GM12878 (cell line): ENCODE measurements at regions not wholly inside any gene's neighbourhood (a gene's known extent, or its start where the extent isn't known, plus 50 kb on each side); places are given as distances from the start of the nearest gene placed in this dataset.

ENCODE experiments used
- ATAC-seq: fragments of 200-7000 bp; cut with Tn5 transposase; 3 replicates; pipeline ENCODE4 v1.9.1; 2020; ENCODE audit warnings: mild to moderate bottlenecking, moderate library complexity
- BruUV-seq: library from RNA; stranded (reverse); fragments of 400-500 nt; replicated peaks from 2 replicates; lab custom pipeline; 2021; lab: Mats Ljungman, UMichigan
- CTCF ChIA-PET: fragments of 300-600 bp; sonication (Branson Sonifier 250); formaldehyde crosslinking; extraction: SDS; loops from one replicate; lab custom pipeline; 2021; ENCODE audit warnings: inconsistent platforms; lab: Yijun Ruan, JAX
- POLR2A ChIA-PET: fragments of 350-600 bp; formaldehyde crosslinking; extraction: SDS; loops from one replicate; lab custom pipeline; 2021; ENCODE audit warnings: inconsistent platforms; lab: Charles Lee
- RAD21 ChIA-PET: fragments of 300-600 bp; sonication (Branson Sonifier 250); formaldehyde crosslinking; loops from one replicate; lab custom pipeline; 2023; ENCODE audit warnings: antibody characterized with exemption; ENCODE audit not compliant: unreplicated experiment; lab: Charles Lee
- SMC1A ChIA-PET: fragments of 300-600 bp; sonication (Branson Sonifier 250); formaldehyde crosslinking; loops from one replicate; lab custom pipeline; 2023; ENCODE audit not compliant: unreplicated experiment, uncharacterized antibody; lab: Charles Lee
- DNase-seq: peaks from one replicate; pipeline ENCODE4 v3.0.0-alpha.2; 2011; ENCODE audit warnings: low read depth, low spot score
- FAIRE-seq: peaks from 3 replicates; lab custom pipeline; 2011; peaks lifted over from hg19 to GRCh38; lab: Jason Lieb, UNC
- H2AFZ ChIP-seq: 2 replicates; pipeline ENCODE4 v1.6.0; 2011; ENCODE audit warnings: low read depth, low read length, control low read depth; ENCODE audit not compliant: control insufficient read depth
- H3K27ac ChIP-seq: 2 replicates; pipeline ENCODE4 v1.5.1; 2011; ENCODE audit warnings: control low read depth; ENCODE audit not compliant: control insufficient read depth, insufficient read depth
- H3K27me3 ChIP-seq, 2 experiments: replicated peaks in 1 of 2; 2 replicates each; pipeline versions ENCODE4 v1.6.0 to v1.6.1; 2011; ENCODE audit warnings: low read length in 1 of 2; ENCODE audit not compliant: control insufficient read depth in 2 of 2, insufficient read depth in 2 of 2
- H3K36me3 ChIP-seq, 2 experiments: 2 replicates each; pipeline ENCODE4 v1.5.1; 2011; ENCODE audit warnings: low read length in 1 of 2; ENCODE audit not compliant: control insufficient read depth in 2 of 2, insufficient read depth in 2 of 2
- H3K4me1 ChIP-seq: 2 replicates; pipeline ENCODE4 v1.6.1; 2011; ENCODE audit warnings: mild to moderate bottlenecking, low read length, moderate library complexity, mixed read lengths; ENCODE audit not compliant: control insufficient read depth, insufficient read depth
- H3K4me2 ChIP-seq: 2 replicates; pipeline ENCODE4 v1.6.0; 2011; ENCODE audit warnings: control low read depth; ENCODE audit not compliant: control insufficient read depth, insufficient read depth
- H3K4me3 ChIP-seq: fragments of 200-600 bp; sonication (generic); 2 replicates; pipeline ENCODE4 v1.5.1; 2016
- H3K79me2 ChIP-seq: 2 replicates; pipeline ENCODE4 v1.6.0; 2011; ENCODE audit warnings: low read length; ENCODE audit not compliant: control insufficient read depth, insufficient read depth
- H3K9ac ChIP-seq: 2 replicates; pipeline ENCODE4 v1.8.0; 2011; ENCODE audit warnings: low read length, control low read depth, mixed read lengths; ENCODE audit not compliant: control insufficient read depth, insufficient read depth
- H3K9me3 ChIP-seq: replicated peaks from 3 replicates; pipeline ENCODE4 v1.5.1; 2011; ENCODE audit warnings: mild to moderate bottlenecking, low read length; ENCODE audit not compliant: control insufficient read depth, insufficient read depth
- H4K20me1 ChIP-seq: 2 replicates; pipeline ENCODE4 v1.6.0; 2011; ENCODE audit not compliant: control insufficient read depth, insufficient read depth
- BMI1 ChIP-seq: fragments of 450-650 bp; IDR thresholded peaks from 2 replicates; pipeline ENCODE4 v1.6.1; 2016; ENCODE audit warnings: mild to moderate bottlenecking, moderate library complexity, borderline replicate concordance
- CEBPB ChIP-seq, 2 experiments: fragments of 150-350 bp in 1 of 2; IDR thresholded peaks; 2 replicates each; pipeline ENCODE4 v1.6.1; 2012 to 2014; ENCODE audit warnings: low read depth in 2 of 2, low read length in 2 of 2, borderline replicate concordance in 1 of 2, inconsistent platforms in 1 of 2
- MEF2B ChIP-seq: fragments of 450-650 bp; IDR thresholded peaks from 2 replicates; pipeline ENCODE4 v1.6.1; 2018; ENCODE audit warnings: mild to moderate bottlenecking, moderate library complexity; ENCODE audit not compliant: partially characterized antibody, poor library complexity, severe bottlenecking
- NFIC ChIP-seq: IDR thresholded peaks from 2 replicates; pipeline ENCODE4 v1.6.1; 2012; ENCODE audit warnings: low read depth, mild to moderate bottlenecking, inconsistent platforms, low read length, moderate library complexity
- RUNX3 ChIP-seq: IDR thresholded peaks from 2 replicates; pipeline ENCODE4 v1.6.1; 2012; ENCODE audit warnings: low read length, inconsistent platforms
- WGBS: methylation state at CpG from one replicate; pipeline ENCODE4 v1.1.6; 2016; ENCODE audit warnings: low lambda C conversion rate; ENCODE audit not compliant: insufficient replicate concordance, insufficient coverage; ENCODE audit errors: missing lambda C conversion rate; 5-methylcytosine and 5-hydroxymethylcytosine counted together
- in situ Hi-C: fragments of 300-500 bp; cut with MboI; formaldehyde crosslinking; loops from 9 replicates; pipeline ENCODE4 v1.14.3; 2018; ENCODE audit warnings: mixed read lengths
- intact Hi-C: fragments of 100-400 bp; cut with micrococcal nuclease; formaldehyde crosslinking; loops from one replicate; pipeline ENCODE4 v1.14.2; 2022; ENCODE audit not compliant: unreplicated experiment
- TF ChIP-seq, protein P1 (sequence below): IDR thresholded peaks from 2 replicates; pipeline ENCODE4 v1.6.1; 2012; ENCODE audit warnings: low read depth, low read length, improper control_type of control experiment

DNA sequence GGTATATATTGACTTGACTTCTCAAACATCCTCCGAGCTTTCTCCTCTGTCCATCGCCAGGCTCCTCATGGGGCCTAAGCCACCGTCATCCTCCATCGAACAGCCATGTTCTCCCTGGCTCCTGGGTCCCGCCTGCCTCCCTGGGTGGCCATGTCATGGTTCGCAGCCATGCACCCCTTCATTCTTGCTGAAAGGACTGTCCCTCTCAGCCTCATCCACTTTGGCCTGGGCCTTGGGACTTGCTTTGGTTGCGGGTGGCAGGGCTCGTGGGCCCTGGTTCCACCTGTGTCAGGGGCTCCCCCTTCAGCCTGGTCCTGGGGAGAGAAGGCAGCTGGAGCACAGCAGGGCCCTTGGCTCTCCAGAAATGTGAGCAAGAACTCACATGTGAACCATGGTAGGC, 183.8 kb downstream of the KATNAL1 start:
- CTCF ChIA-PET: interaction anchor here (1.5 to 2.9 kb wide), 4 partner anchors 8 to 35 kb away, joined by 5 to 37 read pairs (median 10); no protein-coding TSS in a partner anchor
- in situ Hi-C loops: no loop called here
- H3K4me1 ChIP-seq: peaks cover 4% of the 10 kb centered on the region; the same call in 1 of the 2 replicates
- no peak overlapping the region for H2AFZ ChIP-seq
- POLR2A ChIA-PET: no interaction called here
- TF ChIP-seq MEF2B (no peak), CEBPB (IDR thresholded peaks at IDR 0.05; ENCODE audit: borderline replicate concordance in 1 of 2, low read depth in 2 of 2, low read length in 2 of 2) (no peak), NFIC (no peak)
- TF ChIP-seq, protein P1, sequence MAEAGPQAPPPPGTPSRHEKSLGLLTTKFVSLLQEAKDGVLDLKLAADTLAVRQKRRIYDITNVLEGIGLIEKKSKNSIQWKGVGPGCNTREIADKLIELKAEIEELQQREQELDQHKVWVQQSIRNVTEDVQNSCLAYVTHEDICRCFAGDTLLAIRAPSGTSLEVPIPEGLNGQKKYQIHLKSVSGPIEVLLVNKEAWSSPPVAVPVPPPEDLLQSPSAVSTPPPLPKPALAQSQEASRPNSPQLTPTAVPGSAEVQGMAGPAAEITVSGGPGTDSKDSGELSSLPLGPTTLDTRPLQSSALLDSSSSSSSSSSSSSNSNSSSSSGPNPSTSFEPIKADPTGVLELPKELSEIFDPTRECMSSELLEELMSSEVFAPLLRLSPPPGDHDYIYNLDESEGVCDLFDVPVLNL: no peak
- SMC1A ChIA-PET: interaction anchor here (1.5 to 3.7 kb wide), 2 partner anchors 8 to 11 kb away, joined by 4 to 42 read pairs; no protein-coding TSS in a partner anchor
- ATAC-seq (no peak), DNase-seq (no peak), FAIRE-seq (no peak)
- no peaks in the 10 kb centered on the region for H3K36me3 ChIP-seq
- no peak overlapping the region for H3K9ac ChIP-seq
- H3K4me3 ChIP-seq: no peak overlapping the region
- intact Hi-C loops: no loop called here
- H3K27ac ChIP-seq: no peak overlapping the region
- no peak overlapping the region for H3K4me2 ChIP-seq
- no peaks in the 10 kb centered on the region for H3K79me2 ChIP-seq
- RAD21 ChIA-PET: interaction anchor here (1.2 to 4.4 kb wide), 2 partner anchors 9 to 19 kb away, joined by 3 to 39 read pairs; no protein-coding TSS in a partner anchor
- H3K9me3 ChIP-seq: no peaks in the 10 kb centered on the region
- 68% methylated on average over 8 of the region's 8 CpGs for WGBS
- no peaks in the 10 kb centered on the region for H4K20me1 ChIP-seq
- BruUV-seq: no TSS peak
- H3K27me3 ChIP-seq: no peaks in the 10 kb centered on the region

DNA sequence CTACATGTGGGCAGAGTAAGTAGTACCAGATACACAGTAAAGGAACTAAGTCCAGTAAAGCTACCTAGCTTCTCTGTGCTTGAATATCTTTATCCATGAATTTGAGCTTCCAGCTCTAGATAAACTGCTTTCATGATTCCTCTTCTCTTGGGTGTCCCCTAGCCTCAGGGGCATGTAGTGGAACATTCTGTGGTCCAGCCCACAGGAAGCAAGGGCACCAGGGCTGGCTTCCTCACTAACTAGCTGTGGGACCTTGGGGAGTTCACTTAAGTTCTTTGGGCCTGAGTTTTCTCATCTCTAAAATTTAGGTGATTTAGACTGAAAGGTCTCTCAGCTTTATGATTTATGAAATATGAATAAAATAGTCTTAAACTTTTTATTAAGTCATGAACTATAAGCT, 185.7 kb downstream of the KATNAL1 start:
- TF ChIP-seq BMI1: no peak
- peak; percentile 37; the same call in 1 of the 2 replicates for TF ChIP-seq RUNX3
- Histone ChIP-seq H3K4me3 (no peak overlapping the region), H3K4me1 (peaks cover 4% of the 10 kb centered on the region; the same call in 1 of the 2 replicates), H3K27me3 (no peaks in the 10 kb centered on the region), H4K20me1 (no peaks in the 10 kb centered on the region), H3K36me3 (no peaks in the 10 kb centered on the region), H3K9ac (no peak overlapping the region), H3K27ac (no peak overlapping the region), H2AFZ (no peak overlapping the region), H3K4me2 (no peak overlapping the region), H3K9me3 (no peaks in the 10 kb centered on the region), H3K79me2 (no peaks in the 10 kb centered on the region)
- POLR2A ChIA-PET: interaction anchor here (1.6 kb wide), 1 partner anchor 10 kb away, joined by 4 read pairs; no protein-coding TSS in a partner anchor
- SMC1A ChIA-PET: interaction anchor here (0.6 to 3.7 kb wide), 5 partner anchors 10 to 217 kb away, joined by 3 to 42 read pairs (median 4); no protein-coding TSS in a partner anchor
- no peak for DNase-seq
- RAD21 ChIA-PET: interaction anchor here (1.0 to 4.4 kb wide), 6 partner anchors 11 to 83 kb away, joined by 3 to 39 read pairs (median 4); no protein-coding TSS in a partner anchor
- ATAC-seq: peak; percentile 59
- in situ Hi-C loops: no loop called here
- no TSS peak for BruUV-seq
- FAIRE-seq: no peak
- intact Hi-C loops: no loop called here
- CTCF ChIA-PET: interaction anchor here (1.3 to 2.9 kb wide), 8 partner anchors 10 to 351 kb away, joined by 3 to 37 read pairs (median 6); no protein-coding TSS in a partner anchor
